ENCODE measurements at regions not wholly inside any gene's neighbourhood (a gene's known extent, or its start where the extent isn't known, plus 50 kb on each side); places are given as distances from the start of the nearest gene placed in this dataset.
"Not testable (repeated sequence)": the region's sequence is repeated elsewhere in the genome, so short reads cannot be mapped to it uniquely, and the experiment has no call there.

DNA sequence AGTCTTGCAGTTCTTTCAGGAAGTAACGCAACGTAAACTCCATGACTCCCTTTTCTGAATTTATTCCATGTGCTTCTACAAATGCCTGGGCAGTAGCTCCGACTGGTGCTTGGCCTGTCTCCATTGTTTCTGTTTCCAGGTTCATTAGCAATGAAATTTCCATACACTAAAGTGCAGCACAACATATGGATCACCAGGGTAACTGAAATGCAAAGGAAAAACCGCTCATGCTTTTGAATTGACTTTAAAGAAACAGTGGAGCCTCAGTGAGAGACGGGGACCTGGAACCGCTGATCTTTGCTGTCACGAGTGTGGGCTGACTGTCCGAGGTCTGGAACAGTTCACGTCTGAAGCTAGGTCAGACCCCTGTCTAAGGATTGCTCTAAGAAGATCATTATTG lies 126.5 kb upstream of the IGFBP3 start:
- Histone ChIP-seq H3K4me2 (ENCODE audit: unreplicated experiment) (no peak overlapping the region), H3K9ac (no peak overlapping the region), H3K4me1 (ENCODE audit: insufficient read depth) (no peaks in the 10 kb centered on the region), H3K9me3 (ENCODE audit: low read depth) (no peaks in the 10 kb centered on the region), H3K9me2 (ENCODE audit: insufficient read depth) (no peaks in the 10 kb centered on the region), H4K20me1 (ENCODE audit: insufficient read depth) (no peaks in the 10 kb centered on the region), H3K79me2 (ENCODE audit: insufficient read depth) (no peaks in the 10 kb centered on the region), H3K27me3 (replicated peaks; ENCODE audit: insufficient read depth) (no peaks in the 10 kb centered on the region), H3K36me3 (ENCODE audit: low read depth) (no peaks in the 10 kb centered on the region), H3F3A (ENCODE audit: insufficient read depth) (no peaks in the 10 kb centered on the region), H3K27ac (no peak overlapping the region), H3K4me3 (no peak overlapping the region), H2AFZ (peak overlapping the region; percentile 68)
- no peak for TF ChIP-seq EZH2phosphoT487 (IDR thresholded peaks at IDR 0.05; ENCODE audit: insufficient read depth, low read depth)
- TF ChIP-seq EZH2 (IDR thresholded peaks at IDR 0.05; ENCODE audit: insufficient read depth, poor library complexity, severe bottlenecking): no peak
- in situ Hi-C loops (cut with MboI): no loop called here
- 39% methylated on average over 9 of the region's 9 CpGs for WGBS, 2 experiments (ENCODE audit: low coverage in 1 of 2, low lambda C conversion rate in 2 of 2, missing lambda C conversion rate in 2 of 2)
- DNase-seq: no peak

DNA sequence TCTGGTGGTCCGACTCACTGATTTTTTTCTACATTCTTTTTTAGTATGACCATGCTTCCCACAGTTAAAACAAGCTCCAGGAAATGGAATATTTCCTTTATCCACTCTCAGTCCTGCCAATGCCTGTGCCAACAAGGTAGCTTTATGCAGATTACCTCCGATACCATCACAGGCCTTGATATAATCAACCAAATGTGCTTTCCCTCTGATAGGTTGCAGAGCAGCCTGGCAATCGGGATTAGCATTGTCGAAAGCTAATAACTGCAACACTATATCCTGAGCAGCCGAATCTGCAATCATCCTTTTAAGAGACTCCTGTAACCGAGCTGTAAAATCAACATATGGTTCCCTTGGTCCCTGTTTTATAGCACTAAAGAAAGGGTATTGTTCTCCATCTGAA lies 122.3 kb upstream of the IGFBP3 start:
- H4K20me1 ChIP-seq (ENCODE audit: insufficient read depth); H2AFZ ChIP-seq; H3K79me2 ChIP-seq (ENCODE audit: insufficient read depth); H3K9ac ChIP-seq; H3K9me3 ChIP-seq (ENCODE audit: low read depth); H3K4me2 ChIP-seq (ENCODE audit: unreplicated experiment); H3K4me3 ChIP-seq; H3K9me2 ChIP-seq (ENCODE audit: insufficient read depth); H3K36me3 ChIP-seq (ENCODE audit: low read depth); H3K27ac ChIP-seq; DNase-seq; H3K27me3 ChIP-seq (replicated peaks; ENCODE audit: insufficient read depth); H3F3A ChIP-seq (ENCODE audit: insufficient read depth); H3K4me1 ChIP-seq (ENCODE audit: insufficient read depth); in situ Hi-C loops (cut with MboI): not testable (repeated sequence)
- 93 to 95% methylated on average over 6 of the region's 6 CpGs for WGBS, 2 experiments (ENCODE audit: low coverage in 1 of 2, low lambda C conversion rate in 2 of 2, missing lambda C conversion rate in 2 of 2)

DNA sequence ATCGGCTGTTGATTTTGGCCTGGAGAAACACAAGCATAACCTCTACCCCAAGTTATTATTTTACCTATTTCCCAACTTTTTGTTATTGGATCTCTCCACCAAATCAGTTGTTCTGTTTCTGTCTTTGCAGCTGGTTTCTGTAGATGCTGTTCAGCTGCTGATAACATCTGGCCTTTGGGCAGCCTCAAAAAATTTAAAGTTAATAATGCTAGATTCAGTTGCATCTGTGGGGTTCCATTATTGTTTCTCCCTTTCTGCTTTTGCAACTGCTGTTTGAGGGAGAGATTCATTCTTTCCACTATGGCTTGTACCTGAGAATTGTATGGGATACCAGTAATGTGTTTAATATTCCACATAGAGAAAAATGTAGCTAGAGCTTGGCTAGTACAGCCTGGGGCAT lies 118.7 kb upstream of the IGFBP3 start:
- Histone ChIP-seq H3F3A (ENCODE audit: insufficient read depth) (peaks cover 12% of the 10 kb centered on the region), H3K4me1 (ENCODE audit: insufficient read depth) (peaks cover 11% of the 10 kb centered on the region)
- H3K36me3 ChIP-seq (ENCODE audit: low read depth); H3K79me2 ChIP-seq (ENCODE audit: insufficient read depth); H3K9ac ChIP-seq; H3K4me2 ChIP-seq (ENCODE audit: unreplicated experiment); H3K9me3 ChIP-seq (ENCODE audit: low read depth); H3K4me3 ChIP-seq; H3K27ac ChIP-seq; H2AFZ ChIP-seq; DNase-seq; H4K20me1 ChIP-seq (ENCODE audit: insufficient read depth); H3K9me2 ChIP-seq (ENCODE audit: insufficient read depth); H3K27me3 ChIP-seq (replicated peaks; ENCODE audit: insufficient read depth); in situ Hi-C loops (cut with MboI): not testable (repeated sequence)
- 91 to 100% methylated on average over 1 of the region's 1 CpG for WGBS, 2 experiments (ENCODE audit: low coverage in 1 of 2, low lambda C conversion rate in 2 of 2, missing lambda C conversion rate in 2 of 2)

DNA sequence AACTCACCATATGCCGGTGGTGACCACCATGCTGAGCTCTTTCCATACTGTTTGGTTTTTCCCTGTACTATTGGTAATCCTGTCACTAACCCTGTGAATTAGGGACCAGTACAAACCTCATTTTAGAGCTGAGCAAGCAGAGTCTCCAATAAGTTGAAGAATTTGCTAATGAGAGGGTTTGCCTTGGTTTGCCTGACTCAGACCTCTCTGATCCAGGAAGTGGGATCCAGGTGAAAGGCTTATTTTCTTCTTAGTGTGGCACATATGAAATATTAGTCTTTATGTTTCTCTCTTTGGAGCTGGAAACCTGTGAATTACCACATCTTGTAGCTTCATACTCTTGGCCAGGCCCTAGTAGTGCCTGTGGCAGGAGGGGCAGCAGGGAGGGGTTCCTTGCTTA lies 114.1 kb upstream of the IGFBP3 start:
- H3K27me3 ChIP-seq (replicated peaks; ENCODE audit: insufficient read depth): no peaks in the 10 kb centered on the region
- H4K20me1 ChIP-seq (ENCODE audit: insufficient read depth): no peaks in the 10 kb centered on the region
- peak overlapping the region; percentile 53 for H3K9ac ChIP-seq
- in situ Hi-C loops (cut with MboI): no loop called here
- TF ChIP-seq EZH2 (IDR thresholded peaks at IDR 0.05; ENCODE audit: insufficient read depth, poor library complexity, severe bottlenecking): no peak
- TF ChIP-seq EZH2phosphoT487 (IDR thresholded peaks at IDR 0.05; ENCODE audit: insufficient read depth, low read depth): no peak
- peak overlapping the region; percentile 92 for H3K27ac ChIP-seq
- no peaks in the 10 kb centered on the region for H3K36me3 ChIP-seq (ENCODE audit: low read depth)
- H3K4me3 ChIP-seq: no peak overlapping the region
- no peaks in the 10 kb centered on the region for H3K79me2 ChIP-seq (ENCODE audit: insufficient read depth)
- peak; percentile 32 for DNase-seq
- H3F3A ChIP-seq (ENCODE audit: insufficient read depth): peaks cover 34% of the 10 kb centered on the region
- H3K9me3 ChIP-seq (ENCODE audit: low read depth): no peaks in the 10 kb centered on the region
- no peaks in the 10 kb centered on the region for H3K9me2 ChIP-seq (ENCODE audit: insufficient read depth)
- WGBS, 2 experiments (ENCODE audit: low coverage in 1 of 2, low lambda C conversion rate in 2 of 2, missing lambda C conversion rate in 2 of 2): 43 to 53% methylated on average over 1 of the region's 1 CpG
- H2AFZ ChIP-seq: no peak overlapping the region
- H3K4me1 ChIP-seq (ENCODE audit: insufficient read depth): peaks cover 26% of the 10 kb centered on the region
- peak overlapping the region; percentile 45 for H3K4me2 ChIP-seq (ENCODE audit: unreplicated experiment)

DNA sequence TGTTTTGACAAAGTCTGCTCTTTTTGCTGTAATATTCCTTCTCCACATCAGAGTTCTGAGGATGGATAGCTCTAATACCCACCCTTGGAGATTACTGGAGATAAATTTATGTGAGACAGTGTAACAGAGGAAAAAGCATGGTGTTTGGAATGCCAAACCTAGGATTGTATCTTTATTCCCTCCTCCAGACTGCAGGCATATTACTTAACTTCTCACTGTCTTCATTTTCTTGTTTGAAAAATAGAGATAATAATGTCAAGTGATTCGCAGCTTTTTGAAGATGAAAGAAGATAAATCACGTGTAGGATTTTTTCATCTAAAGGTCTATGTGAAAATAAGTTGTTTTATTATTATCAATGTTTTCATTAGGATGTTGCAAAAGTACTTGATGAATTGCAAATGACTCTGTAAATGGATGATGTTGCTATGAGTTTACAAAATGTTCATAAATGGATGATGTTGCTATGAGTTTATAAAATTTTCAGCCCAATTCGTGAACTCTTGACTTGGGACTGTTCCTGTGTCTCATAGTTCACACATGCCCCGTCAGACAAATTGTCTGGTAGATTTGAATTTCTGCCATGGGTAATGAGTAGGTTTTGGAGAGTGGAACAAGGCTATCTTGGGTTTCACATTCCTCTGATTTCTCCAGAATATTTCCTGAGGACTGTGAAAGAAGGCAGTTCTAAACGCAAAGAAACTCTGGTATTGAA lies 113.1 kb upstream of the IGFBP3 start:
- TF ChIP-seq EZH2phosphoT487 (IDR thresholded peaks at IDR 0.05; ENCODE audit: insufficient read depth, low read depth): 0 out of 2 replicates have a peak, but pooled peaks have one; percentile 56
- no peak for TF ChIP-seq EZH2 (IDR thresholded peaks at IDR 0.05; ENCODE audit: insufficient read depth, poor library complexity, severe bottlenecking)
- Histone ChIP-seq H3K9me3 (ENCODE audit: low read depth) (no peaks in the 10 kb centered on the region), H3K36me3 (ENCODE audit: low read depth) (no peaks in the 10 kb centered on the region), H3K4me2 (ENCODE audit: unreplicated experiment) (peak overlapping the region; percentile 45), H3F3A (ENCODE audit: insufficient read depth) (peaks cover 34% of the 10 kb centered on the region), H4K20me1 (ENCODE audit: insufficient read depth) (no peaks in the 10 kb centered on the region), H3K9ac (peak overlapping the region; percentile 61), H3K4me1 (ENCODE audit: insufficient read depth) (peaks cover 26% of the 10 kb centered on the region), H2AFZ (no peak overlapping the region), H3K4me3 (0 out of 2 replicates have a peak overlapping the region, but pooled peaks have one; percentile 0), H3K27me3 (replicated peaks; ENCODE audit: insufficient read depth) (no peaks in the 10 kb centered on the region), H3K79me2 (ENCODE audit: insufficient read depth) (no peaks in the 10 kb centered on the region), H3K27ac (peak overlapping the region; percentile 92), H3K9me2 (ENCODE audit: insufficient read depth) (no peaks in the 10 kb centered on the region)
- 1 to 4% methylated on average over 5 of the region's 5 CpGs for WGBS, 2 experiments (ENCODE audit: low coverage in 1 of 2, low lambda C conversion rate in 2 of 2, missing lambda C conversion rate in 2 of 2)
- DNase-seq: peak; percentile 96
- in situ Hi-C loops (cut with MboI): no loop called here

All from GM23248 (cell line).